ENCODE measurements at regions not wholly inside any gene's neighbourhood (a gene's known extent, or its start where the extent isn't known, plus 50 kb on each side); places are given as distances from the start of the nearest gene placed in this dataset.
A peak's percentile ranks its signal among the peaks of the same experiment; 100 is the strongest.

GRCh38 chr13:99436686-99437416 lies 64.4 kb upstream of the TM9SF2 start:
- DNase-seq (ENCODE audit: low read depth), result peak; percentile 83

GRCh38 chr13:99439048-99439447 lies 62.2 kb upstream of the TM9SF2 start:
- DNase-seq (ENCODE audit: low read depth), result no peak

- DNase-seq (ENCODE audit: low read depth), result no peak
These were observed 61.2 kb upstream of the TM9SF2 start for GRCh38 chr13:99439850-99440604.

GRCh38 chr13:99442273-99442895 lies 58.9 kb upstream of the TM9SF2 start:
- peak; percentile 21 for DNase-seq (ENCODE audit: low read depth)

GRCh38 chr13:99446242-99446641 lies 55.0 kb upstream of the TM9SF2 start:
- no peak for DNase-seq (ENCODE audit: low read depth)

GRCh38 chr13:99448546-99448945 lies 52.7 kb upstream of the TM9SF2 start:
- DNase-seq (ENCODE audit: low read depth), result no peak

- DNase-seq (ENCODE audit: low read depth), result no peak
These were observed 50.9 kb upstream of the TM9SF2 start for GRCh38 chr13:99450416-99450815.

Data from Daoy (cell line).